ENCODE measurements at regions not wholly inside any gene's neighbourhood (a gene's known extent, or its start where the extent isn't known, plus 50 kb on each side); places are given as distances from the start of the nearest gene placed in this dataset.

DNA sequence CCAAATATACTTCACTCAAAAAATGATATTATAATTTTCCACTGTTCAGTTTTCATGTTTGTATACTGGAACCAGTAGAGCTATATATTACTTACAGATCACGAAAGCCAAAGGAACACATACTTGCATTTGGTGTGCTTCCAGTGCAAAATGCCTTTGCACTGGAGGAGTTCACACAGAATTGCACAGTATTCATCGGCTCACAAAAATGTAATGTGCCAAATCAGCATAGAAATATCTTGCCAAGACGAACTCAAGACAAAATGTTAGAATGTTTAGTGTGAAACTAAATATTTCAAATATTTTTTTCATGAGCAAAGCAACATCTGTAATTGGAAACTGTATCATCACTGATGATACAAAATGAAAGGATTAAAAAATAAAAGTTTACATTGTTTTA lies 646.2 kb upstream of the SEMA3D start:
- Histone ChIP-seq H3K4me1 (ENCODE audit: control insufficient read depth in 2 of 2, insufficient read depth in 2 of 2, low read length in 2 of 2) (no peaks in the 10 kb centered on the region), H3K9ac (ENCODE audit: low read length) (no peak overlapping the region), H4K20me1 (ENCODE audit: control insufficient read depth, insufficient read depth, low read length, poor library complexity, severe bottlenecking) (no peaks in the 10 kb centered on the region), H3K27ac (ENCODE audit: low read length in 2 of 2) (no peak overlapping the region), H3K27me3 (replicated peaks in 1 of 4; ENCODE audit: control extremely low read depth in 1 of 4, control insufficient read depth in 3 of 4, insufficient read depth in 4 of 4, low read length in 3 of 4) (no peaks in the 10 kb centered on the region), H3K79me2 (ENCODE audit: control insufficient read depth, insufficient read depth, low read length) (no peaks in the 10 kb centered on the region), H3K9me3 (ENCODE audit: control extremely low read depth in 1 of 3, control insufficient read depth in 2 of 3, insufficient read depth in 1 of 3, low read length in 2 of 3) (no peaks in the 10 kb centered on the region), H3K4me2 (replicated peaks; ENCODE audit: low read depth, low read length, poor library complexity, severe bottlenecking) (no peak overlapping the region), H2AFZ (ENCODE audit: insufficient read depth, low read depth, low read length, poor library complexity, severe bottlenecking) (no peak overlapping the region), H3K36me3 (replicated peaks in 1 of 2; ENCODE audit: control extremely low read depth in 1 of 2, control insufficient read depth in 1 of 2, extremely low read depth in 1 of 2, insufficient read depth in 2 of 2, low read length in 1 of 2) (no peaks in the 10 kb centered on the region), H3K4me3 (ENCODE audit: control extremely low read depth in 1 of 5, extremely low read depth in 1 of 5, insufficient read depth in 1 of 5, low read depth in 2 of 5, low read length in 4 of 5) (no peak overlapping the region)
- Mint-ChIP-seq H3K4me3 (no peak overlapping the region), H3K27ac (no peak overlapping the region), H3K27me3 (no peaks in the 10 kb centered on the region), H3K9me3 (ENCODE audit: insufficient read depth) (no peaks in the 10 kb centered on the region), H3K4me1 (no peaks in the 10 kb centered on the region)
- DNase-seq: no peak
- intact Hi-C loops (cut with micrococcal nuclease): no loop called here
- CTCF ChIA-PET: no interaction called here
- 100% methylated on average over 1 of the region's 3 CpGs for WGBS (ENCODE audit: insufficient coverage)
- POLR2A ChIA-PET: no interaction called here
- no peak for ATAC-seq (ENCODE audit: low read depth)
- TF ChIP-seq, protein P1, sequence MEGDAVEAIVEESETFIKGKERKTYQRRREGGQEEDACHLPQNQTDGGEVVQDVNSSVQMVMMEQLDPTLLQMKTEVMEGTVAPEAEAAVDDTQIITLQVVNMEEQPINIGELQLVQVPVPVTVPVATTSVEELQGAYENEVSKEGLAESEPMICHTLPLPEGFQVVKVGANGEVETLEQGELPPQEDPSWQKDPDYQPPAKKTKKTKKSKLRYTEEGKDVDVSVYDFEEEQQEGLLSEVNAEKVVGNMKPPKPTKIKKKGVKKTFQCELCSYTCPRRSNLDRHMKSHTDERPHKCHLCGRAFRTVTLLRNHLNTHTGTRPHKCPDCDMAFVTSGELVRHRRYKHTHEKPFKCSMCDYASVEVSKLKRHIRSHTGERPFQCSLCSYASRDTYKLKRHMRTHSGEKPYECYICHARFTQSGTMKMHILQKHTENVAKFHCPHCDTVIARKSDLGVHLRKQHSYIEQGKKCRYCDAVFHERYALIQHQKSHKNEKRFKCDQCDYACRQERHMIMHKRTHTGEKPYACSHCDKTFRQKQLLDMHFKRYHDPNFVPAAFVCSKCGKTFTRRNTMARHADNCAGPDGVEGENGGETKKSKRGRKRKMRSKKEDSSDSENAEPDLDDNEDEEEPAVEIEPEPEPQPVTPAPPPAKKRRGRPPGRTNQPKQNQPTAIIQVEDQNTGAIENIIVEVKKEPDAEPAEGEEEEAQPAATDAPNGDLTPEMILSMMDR (IDR thresholded peaks at IDR 0.05): no peak
- no peak for TF ChIP-seq EZH2 (IDR thresholded peaks at IDR 0.05; ENCODE audit: borderline replicate concordance, insufficient read depth, low read depth, low read length, poor library complexity, severe bottlenecking)

DNA sequence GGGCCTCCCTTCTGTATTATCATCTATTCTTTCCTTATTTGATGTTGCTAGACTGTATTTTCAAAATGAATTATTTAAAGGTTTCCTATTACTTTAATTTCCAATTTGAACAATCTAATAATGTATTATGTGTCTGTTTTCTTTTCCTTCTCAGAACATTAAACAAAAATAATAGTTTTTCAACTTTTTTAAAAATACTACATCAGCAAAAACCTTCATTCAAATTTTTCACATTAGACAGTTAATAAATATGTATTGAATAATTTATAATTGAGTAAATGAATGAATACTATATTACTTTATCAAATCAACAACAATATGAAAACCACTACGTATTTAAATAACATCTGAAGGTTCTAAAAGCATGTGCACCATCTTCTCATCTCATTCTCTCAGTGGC lies 644.1 kb upstream of the SEMA3D start:
- no peaks in the 10 kb centered on the region for H3K4me1 ChIP-seq (ENCODE audit: control insufficient read depth in 2 of 2, insufficient read depth in 2 of 2, low read length in 2 of 2)
- H3K4me1 Mint-ChIP-seq: no peaks in the 10 kb centered on the region
- TF ChIP-seq, protein P1 (IDR thresholded peaks at IDR 0.05): no peak
- no peak for TF ChIP-seq EZH2 (IDR thresholded peaks at IDR 0.05; ENCODE audit: borderline replicate concordance, insufficient read depth, low read depth, low read length, poor library complexity, severe bottlenecking)
- H3K9me3 Mint-ChIP-seq (ENCODE audit: insufficient read depth): no peaks in the 10 kb centered on the region
- ChIA-PET CTCF (no interaction called here), POLR2A (no interaction called here)
- no peak overlapping the region for H3K4me3 Mint-ChIP-seq
- no peaks in the 10 kb centered on the region for H3K36me3 ChIP-seq (replicated peaks in 1 of 2; ENCODE audit: control extremely low read depth in 1 of 2, control insufficient read depth in 1 of 2, extremely low read depth in 1 of 2, insufficient read depth in 2 of 2, low read length in 1 of 2)
- H3K27me3 ChIP-seq (replicated peaks in 1 of 4; ENCODE audit: control extremely low read depth in 1 of 4, control insufficient read depth in 3 of 4, insufficient read depth in 4 of 4, low read length in 3 of 4): no peaks in the 10 kb centered on the region
- no peaks in the 10 kb centered on the region for H4K20me1 ChIP-seq (ENCODE audit: control insufficient read depth, insufficient read depth, low read length, poor library complexity, severe bottlenecking)
- H3K4me2 ChIP-seq (replicated peaks; ENCODE audit: low read depth, low read length, poor library complexity, severe bottlenecking): no peak overlapping the region
- H3K4me3 ChIP-seq (ENCODE audit: control extremely low read depth in 1 of 5, extremely low read depth in 1 of 5, insufficient read depth in 1 of 5, low read depth in 2 of 5, low read length in 4 of 5): no peak overlapping the region
- no peak overlapping the region for H3K27ac Mint-ChIP-seq
- H3K27ac ChIP-seq (ENCODE audit: low read length in 2 of 2): no peak overlapping the region
- no peaks in the 10 kb centered on the region for H3K9me3 ChIP-seq (ENCODE audit: control extremely low read depth in 1 of 3, control insufficient read depth in 2 of 3, insufficient read depth in 1 of 3, low read length in 2 of 3)
- H3K79me2 ChIP-seq (ENCODE audit: control insufficient read depth, insufficient read depth, low read length): no peaks in the 10 kb centered on the region
- no peak for ATAC-seq (ENCODE audit: low read depth)
- H3K9ac ChIP-seq (ENCODE audit: low read length): no peak overlapping the region
- WGBS (ENCODE audit: insufficient coverage): no CpG with 5 or more reads among the region's 1 CpG
- H3K27me3 Mint-ChIP-seq: no peaks in the 10 kb centered on the region
- DNase-seq: no peak
- intact Hi-C loops (cut with micrococcal nuclease): no loop called here
- H2AFZ ChIP-seq (ENCODE audit: insufficient read depth, low read depth, low read length, poor library complexity, severe bottlenecking): no peak overlapping the region
